H1 (cell line): ENCODE measurements at regions not wholly inside any gene's neighbourhood (a gene's known extent, or its start where the extent isn't known, plus 50 kb on each side); places are given as distances from the start of the nearest gene placed in this dataset.

Source experiments
- CTCF ChIA-PET: fragments of 300-600 bp; sonication (Branson Sonifier 250); formaldehyde crosslinking; loops from one replicate; lab custom pipeline; 2021; ENCODE audit not compliant: partially characterized antibody; lab: Charles Lee
- POLR2A ChIA-PET: fragments of 300-600 bp; sonication (Branson Sonifier 250); formaldehyde crosslinking; loops from one replicate; lab custom pipeline; 2021; ENCODE audit warnings: inconsistent platforms; ENCODE audit not compliant: partially characterized antibody; lab: Charles Lee
- DNase-seq, 2 experiments: peaks; one replicate each; pipeline versions ENCODE4 v3.0.0 to v3.0.0-alpha.2; 2010 to 2022; ENCODE audit warnings: low spot score in 2 of 2, low read depth in 1 of 2, mixed read lengths in 1 of 2
- FAIRE-seq: peaks from 2 replicates; lab custom pipeline; 2011; peaks lifted over from hg19 to GRCh38; lab: Jason Lieb, UNC
- H2AFZ ChIP-seq: 2 replicates; pipeline ENCODE4 v1.8.1; 2012; ENCODE audit warnings: low read length, inconsistent platforms
- H2AK5ac ChIP-seq: 2 replicates; pipeline ENCODE4 v1.6.1; 2013; ENCODE audit warnings: low read depth, low read length
- H2BK120ac ChIP-seq: replicated peaks from 2 replicates; pipeline ENCODE3; 2013; ENCODE audit warnings: low read depth, low read length, inconsistent platforms
- H2BK12ac ChIP-seq: 2 replicates; pipeline ENCODE4 v1.6.1; 2013; ENCODE audit warnings: low read depth, low read length
- H2BK15ac ChIP-seq: 2 replicates; pipeline ENCODE4 v1.6.1; 2013; ENCODE audit warnings: low read length
- H2BK20ac ChIP-seq: 2 replicates; pipeline ENCODE4 v1.6.1; 2013; ENCODE audit warnings: low read length
- H2BK5ac ChIP-seq: 2 replicates; pipeline ENCODE4 v1.6.1; 2013; ENCODE audit warnings: low read depth, low read length
- H3K14ac ChIP-seq: 2 replicates; pipeline ENCODE4 v1.6.1; 2013; ENCODE audit warnings: inconsistent platforms; ENCODE audit not compliant: insufficient read length
- H3K18ac ChIP-seq: 2 replicates; pipeline ENCODE4 v1.6.1; 2013; ENCODE audit warnings: low read length; ENCODE audit errors: extremely low read depth
- H3K23ac ChIP-seq: 2 replicates; pipeline ENCODE4 v1.6.1; 2013; ENCODE audit warnings: inconsistent platforms; ENCODE audit not compliant: insufficient read length
- H3K23me2 ChIP-seq: 2 replicates; pipeline ENCODE4 v1.6.1; 2013; ENCODE audit warnings: low read depth, low read length
- H3K27ac ChIP-seq: 2 replicates; pipeline ENCODE4 v1.6.1; 2011; ENCODE audit warnings: low read depth, low read length, inconsistent platforms
- H3K27me3 ChIP-seq, 4 experiments: replicated peaks in 1 of 4; 1 replicate in 1 of 4; 2 replicates in 3 of 4; pipeline versions ENCODE4 v1.6.1 to v1.8.1; 2011 to 2013; ENCODE audit warnings: low read length in 3 of 4, mild to moderate bottlenecking in 3 of 4, inconsistent platforms in 2 of 4, mixed read lengths in 2 of 4, moderate library complexity in 1 of 4; ENCODE audit not compliant: control insufficient read depth in 3 of 4, insufficient read depth in 3 of 4; ENCODE audit errors: extremely low read depth in 1 of 4
- H3K36me3 ChIP-seq, 4 experiments: 2 replicates each; pipeline versions ENCODE4 v1.6.1 to v1.8.1; 2011 to 2013; ENCODE audit warnings: mild to moderate bottlenecking in 4 of 4, low read length in 3 of 4, moderate library complexity in 2 of 4, control low read depth in 1 of 4, inconsistent platforms in 1 of 4; ENCODE audit not compliant: insufficient read depth in 4 of 4, control insufficient read depth in 2 of 4
- H3K4ac ChIP-seq: replicated peaks from 2 replicates; pipeline ENCODE3; 2013; ENCODE audit warnings: low read length, low read depth, mixed read lengths, inconsistent platforms; ENCODE audit not compliant: insufficient read length
- H3K4me1 ChIP-seq, 4 experiments: replicated peaks in 1 of 4; 1 replicate in 1 of 4; 2 replicates in 3 of 4; pipeline versions ENCODE4 v1.6.1 to v1.8.1; 2011 to 2013; ENCODE audit warnings: low read length in 3 of 4, inconsistent platforms in 2 of 4, mixed read lengths in 1 of 4; ENCODE audit not compliant: insufficient read depth in 4 of 4, control insufficient read depth in 3 of 4
- H3K4me2 ChIP-seq, 2 experiments: 2 replicates each; pipeline versions ENCODE4 v1.6.1 to v1.8.1; 2011 to 2013; ENCODE audit warnings: low read depth in 2 of 2, low read length in 2 of 2, control low read depth in 1 of 2, inconsistent platforms in 1 of 2, mild to moderate bottlenecking in 1 of 2; ENCODE audit not compliant: insufficient read depth in 1 of 2
- H3K4me3 ChIP-seq, 4 experiments: fragments of 200-600, 300-600 bp in 1 of 4; sonication (generic), shearing (Covaris generic), sonication (Bioruptor Twin) in 1 of 4; 2 replicates each; pipeline versions ENCODE4 v1.5.1 to v1.8.1; 2011 to 2016; ENCODE audit warnings: low read length in 4 of 4, low read depth in 3 of 4, control low read depth in 2 of 4, inconsistent platforms in 2 of 4, mild to moderate bottlenecking in 2 of 4, mixed read lengths in 1 of 4, moderate library complexity in 1 of 4; ENCODE audit not compliant: insufficient read depth in 2 of 4; ENCODE audit errors: extremely low read depth in 1 of 4
- H3K56ac ChIP-seq: replicated peaks from 2 replicates; pipeline ENCODE3; 2013; ENCODE audit warnings: low read depth, mild to moderate bottlenecking, mixed read lengths, low read length, inconsistent platforms; ENCODE audit not compliant: insufficient read length
- H3K79me1 ChIP-seq: 2 replicates; pipeline ENCODE4 v1.6.1; 2013; ENCODE audit warnings: low read depth, low read length, control low read depth
- H3K79me2 ChIP-seq, 2 experiments: 2 replicates each; pipeline versions ENCODE4 v1.6.1 to v1.8.1; 2012 to 2013; ENCODE audit warnings: low read length in 2 of 2, mild to moderate bottlenecking in 2 of 2, inconsistent platforms in 1 of 2; ENCODE audit not compliant: insufficient read depth in 2 of 2, control insufficient read depth in 1 of 2
- H3K9ac ChIP-seq, 4 experiments: replicated peaks in 1 of 4; 1 replicate in 1 of 4; 2 replicates in 3 of 4; pipeline versions ENCODE4 v1.6.1 to v1.8.1; 2011 to 2013; ENCODE audit warnings: low read depth in 3 of 4, low read length in 3 of 4, control low read depth in 2 of 4, mild to moderate bottlenecking in 2 of 4, moderate library complexity in 2 of 4, inconsistent platforms in 1 of 4; ENCODE audit errors: extremely low read depth in 1 of 4
- H3K9me3 ChIP-seq, 2 experiments: 2 replicates each; pipeline versions ENCODE4 v1.6.1 to v1.8.1; 2012 to 2013; ENCODE audit warnings: mild to moderate bottlenecking in 2 of 2, moderate library complexity in 2 of 2, control low read depth in 1 of 2, inconsistent platforms in 1 of 2, low read depth in 1 of 2, low read length in 1 of 2, mixed read lengths in 1 of 2; ENCODE audit not compliant: insufficient read depth in 2 of 2
- H4K20me1 ChIP-seq, 2 experiments: replicated peaks in 1 of 2; 2 replicates each; pipeline versions ENCODE3 to v1.8.1; 2011 to 2013; ENCODE audit warnings: inconsistent platforms in 2 of 2, low read length in 2 of 2, mild to moderate bottlenecking in 1 of 2; ENCODE audit not compliant: insufficient read depth in 2 of 2, control insufficient read depth in 1 of 2
- H4K5ac ChIP-seq: 2 replicates; pipeline ENCODE4 v1.6.1; 2013; ENCODE audit warnings: low read length, low read depth, mixed read lengths, inconsistent platforms; ENCODE audit not compliant: insufficient read length
- H4K8ac ChIP-seq: 2 replicates; pipeline ENCODE4 v1.8.0; 2013; ENCODE audit warnings: mild to moderate bottlenecking, moderate library complexity, low read length, inconsistent platforms; ENCODE audit not compliant: insufficient read depth; ENCODE audit errors: extremely low read depth
- H4K91ac ChIP-seq: replicated peaks from 2 replicates; pipeline ENCODE3; 2013; ENCODE audit warnings: low read length, mixed read lengths, inconsistent platforms; ENCODE audit not compliant: insufficient read length
- RXRA ChIP-seq: IDR thresholded peaks from 2 replicates; pipeline ENCODE4 v1.6.1; 2011; ENCODE audit warnings: low read depth, mild to moderate bottlenecking, low read length, moderate library complexity; ENCODE audit not compliant: insufficient read depth
- SIX5 ChIP-seq: IDR thresholded peaks from 2 replicates; pipeline ENCODE4 v1.6.1; 2011; ENCODE audit warnings: mild to moderate bottlenecking, low read depth, low read length
- WGBS, 2 experiments: shearing (Covaris generic) in 1 of 2; methylation state at CpG; one replicate each; pipeline versions ENCODE4 v1.1.6 to v1.1.7; 2013 to 2015; ENCODE audit warnings: low lambda C conversion rate in 2 of 2, mixed read lengths in 2 of 2, inconsistent platforms in 1 of 2, low coverage in 1 of 2, missing lambda C conversion rate in 1 of 2; ENCODE audit not compliant: insufficient replicate concordance in 2 of 2, insufficient coverage in 1 of 2, insufficient read length in 1 of 2; ENCODE audit errors: extremely low coverage in 1 of 2, missing lambda C conversion rate in 1 of 2; 5-methylcytosine and 5-hydroxymethylcytosine counted together

GRCh38 chr20:24813936-24814335 is 135.1 kb upstream of the CST7 start:
- FAIRE-seq = no peak
- CTCF ChIA-PET = interaction anchor here (0.7 to 1.2 kb wide), 4 partner anchors 14 to 622 kb away, joined by 3 to 5 read pairs (median 4); no protein-coding TSS in a partner anchor

More at GRCh38 chr20:24813936-24814335, 135.1 kb upstream of the CST7 start:
- no peak overlapping the region for H3K9ac ChIP-seq
- H3K4me2 ChIP-seq = no peak overlapping the region
- 84% methylated on average over 6 of the region's 6 CpGs; no CpG with 5 or more reads in 1 of the 2 experiments for WGBS, 2 experiments
- no peak overlapping the region for H3K23ac ChIP-seq
- H3K56ac ChIP-seq = no peak overlapping the region
- peaks cover 3% of the 10 kb centered on the region; the same call in 1 of the 2 replicates for H3K79me1 ChIP-seq
- H3K27ac ChIP-seq = no peak overlapping the region
- H2BK120ac ChIP-seq = no peak overlapping the region
- POLR2A ChIA-PET = no interaction called here
- H3K23me2 ChIP-seq = no peaks in the 10 kb centered on the region
- H2AK5ac ChIP-seq = no peak overlapping the region
- no peaks in the 10 kb centered on the region for H3K36me3 ChIP-seq
- no peak overlapping the region for H3K4me3 ChIP-seq
- H4K5ac ChIP-seq = no peak overlapping the region
- no peak overlapping the region for H3K4ac ChIP-seq
- H3K27me3 ChIP-seq = no peaks in the 10 kb centered on the region
- H2AFZ ChIP-seq = no peak overlapping the region
- H2BK20ac ChIP-seq = no peak overlapping the region
- H4K8ac ChIP-seq = no peak overlapping the region
- no peaks in the 10 kb centered on the region for H3K79me2 ChIP-seq
- no peak overlapping the region for H2BK12ac ChIP-seq
- H3K9me3 ChIP-seq = peaks cover 0 to 3% of the 10 kb centered on the region in 2 experiments; a peak in 1 of 4 replicates
- no peak for DNase-seq
- no peak overlapping the region for H4K91ac ChIP-seq
- H2BK15ac ChIP-seq = no peak overlapping the region
- TF ChIP-seq RXRA = no peak
- no peak for TF ChIP-seq SIX5
- TF ChIP-seq, all 59 proteins: peak for 0
- no peaks in the 10 kb centered on the region for H3K4me1 ChIP-seq
- no peak overlapping the region for H3K18ac ChIP-seq
- H4K20me1 ChIP-seq = no peaks in the 10 kb centered on the region
- no peak overlapping the region for H3K14ac ChIP-seq
- no peak overlapping the region for H2BK5ac ChIP-seq
